ENCODE measurements at regions not wholly inside any gene's neighbourhood (a gene's known extent, or its start where the extent isn't known, plus 50 kb on each side); places are given as distances from the start of the nearest gene placed in this dataset.

DNA sequence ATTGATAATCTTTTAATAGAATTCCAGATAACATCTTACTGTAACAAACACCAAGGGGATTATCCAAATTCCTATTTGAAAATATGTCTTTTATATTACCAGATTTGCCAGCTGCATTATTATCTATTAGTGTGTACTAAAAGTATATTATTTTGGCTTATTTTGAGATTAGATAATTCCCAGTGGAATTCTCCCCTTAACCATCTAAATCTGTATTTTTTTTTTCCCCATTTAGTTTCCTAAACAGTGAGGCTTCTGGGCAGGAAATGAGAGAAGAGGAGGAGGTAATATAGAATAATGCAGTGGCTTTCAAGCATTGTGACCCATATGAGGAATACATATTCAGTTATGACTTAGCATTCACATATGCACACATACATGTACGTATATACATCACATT is 53.5 kb upstream of the ABL1 start:
- no peak overlapping the region for H3K4me3 ChIP-seq (ENCODE audit: low read length in 3 of 3)
- H3K27ac ChIP-seq (ENCODE audit: low read depth in 2 of 2, low read length in 2 of 2): peak overlapping the region; percentile 66 to 69
- H3K9ac ChIP-seq (ENCODE audit: low read length in 3 of 3): no peak overlapping the region
- TF ChIP-seq, protein P1, sequence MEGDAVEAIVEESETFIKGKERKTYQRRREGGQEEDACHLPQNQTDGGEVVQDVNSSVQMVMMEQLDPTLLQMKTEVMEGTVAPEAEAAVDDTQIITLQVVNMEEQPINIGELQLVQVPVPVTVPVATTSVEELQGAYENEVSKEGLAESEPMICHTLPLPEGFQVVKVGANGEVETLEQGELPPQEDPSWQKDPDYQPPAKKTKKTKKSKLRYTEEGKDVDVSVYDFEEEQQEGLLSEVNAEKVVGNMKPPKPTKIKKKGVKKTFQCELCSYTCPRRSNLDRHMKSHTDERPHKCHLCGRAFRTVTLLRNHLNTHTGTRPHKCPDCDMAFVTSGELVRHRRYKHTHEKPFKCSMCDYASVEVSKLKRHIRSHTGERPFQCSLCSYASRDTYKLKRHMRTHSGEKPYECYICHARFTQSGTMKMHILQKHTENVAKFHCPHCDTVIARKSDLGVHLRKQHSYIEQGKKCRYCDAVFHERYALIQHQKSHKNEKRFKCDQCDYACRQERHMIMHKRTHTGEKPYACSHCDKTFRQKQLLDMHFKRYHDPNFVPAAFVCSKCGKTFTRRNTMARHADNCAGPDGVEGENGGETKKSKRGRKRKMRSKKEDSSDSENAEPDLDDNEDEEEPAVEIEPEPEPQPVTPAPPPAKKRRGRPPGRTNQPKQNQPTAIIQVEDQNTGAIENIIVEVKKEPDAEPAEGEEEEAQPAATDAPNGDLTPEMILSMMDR (IDR thresholded peaks at IDR 0.05; ENCODE audit: borderline replicate concordance, extremely low read depth, insufficient read depth): no peak
- FAIRE-seq: no peak
- no peak for DNase-seq
- peaks cover 0 to 13% (median 12%) of the 10 kb centered on the region in 3 donors for H3K4me1 ChIP-seq (ENCODE audit: control insufficient read depth in 2 of 3, insufficient read depth in 2 of 3, low read depth in 1 of 3, low read length in 3 of 3)
- no peaks in the 10 kb centered on the region for H3K9me3 ChIP-seq (ENCODE audit: control insufficient read depth in 2 of 3, insufficient read depth in 1 of 3, low read length in 3 of 3)
- H3K27me3 ChIP-seq (ENCODE audit: control insufficient read depth, insufficient read depth, low read length): no peaks in the 10 kb centered on the region
- intact Hi-C loops (cut with DNase I): no loop called here
- H3K36me3 ChIP-seq (ENCODE audit: control insufficient read depth in 2 of 3, insufficient read depth in 3 of 3, low read length in 3 of 3): no peaks in the 10 kb centered on the region

DNA sequence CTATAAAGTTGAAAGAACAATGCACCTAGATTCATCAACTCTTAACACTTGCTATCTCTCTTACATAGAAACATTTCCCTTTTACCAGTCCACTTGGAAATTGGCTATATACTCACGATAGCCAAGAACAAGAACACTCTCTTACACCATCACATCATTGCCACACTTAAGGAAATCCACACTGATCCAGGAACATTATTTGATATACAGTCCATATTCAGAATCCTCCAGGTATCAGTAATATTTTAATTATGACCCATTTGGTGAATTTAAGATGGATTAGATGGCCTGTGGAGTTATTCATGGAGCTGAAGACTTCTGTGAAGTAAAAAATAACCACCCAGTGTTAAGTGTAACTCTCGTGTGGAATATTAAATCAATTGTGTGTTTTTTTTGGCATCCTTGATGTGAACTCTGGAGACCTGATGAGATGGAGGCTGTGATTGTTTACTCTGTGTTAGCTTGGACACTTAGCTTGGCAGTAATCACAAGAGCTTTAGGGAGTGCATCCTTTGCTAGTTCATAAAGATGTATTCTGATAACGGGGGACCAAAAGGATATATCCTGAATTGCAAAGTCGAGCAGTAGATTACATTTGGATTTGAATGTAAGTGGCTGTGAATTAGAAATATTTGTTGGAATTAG is 52.0 kb upstream of the ABL1 start:
- H3K36me3 ChIP-seq (ENCODE audit: control insufficient read depth in 2 of 3, insufficient read depth in 3 of 3, low read length in 3 of 3): no peaks in the 10 kb centered on the region
- DNase-seq: no peak
- no peak overlapping the region for H3K9ac ChIP-seq (ENCODE audit: low read length in 3 of 3)
- H3K4me3 ChIP-seq (ENCODE audit: low read length in 3 of 3): no peak overlapping the region
- H3K4me1 ChIP-seq (ENCODE audit: control insufficient read depth in 2 of 3, insufficient read depth in 2 of 3, low read depth in 1 of 3, low read length in 3 of 3): peaks cover 0 to 13% (median 12%) of the 10 kb centered on the region in 3 donors
- intact Hi-C loops (cut with DNase I): no loop called here
- TF ChIP-seq, protein P1 (IDR thresholded peaks at IDR 0.05; ENCODE audit: borderline replicate concordance, extremely low read depth, insufficient read depth): no peak
- H3K27ac ChIP-seq (ENCODE audit: low read depth in 2 of 2, low read length in 2 of 2): no peak overlapping the region
- no peak for FAIRE-seq
- H3K9me3 ChIP-seq (ENCODE audit: control insufficient read depth in 2 of 3, insufficient read depth in 1 of 3, low read length in 3 of 3): no peaks in the 10 kb centered on the region
- H3K27me3 ChIP-seq (ENCODE audit: control insufficient read depth, insufficient read depth, low read length): no peaks in the 10 kb centered on the region

DNA sequence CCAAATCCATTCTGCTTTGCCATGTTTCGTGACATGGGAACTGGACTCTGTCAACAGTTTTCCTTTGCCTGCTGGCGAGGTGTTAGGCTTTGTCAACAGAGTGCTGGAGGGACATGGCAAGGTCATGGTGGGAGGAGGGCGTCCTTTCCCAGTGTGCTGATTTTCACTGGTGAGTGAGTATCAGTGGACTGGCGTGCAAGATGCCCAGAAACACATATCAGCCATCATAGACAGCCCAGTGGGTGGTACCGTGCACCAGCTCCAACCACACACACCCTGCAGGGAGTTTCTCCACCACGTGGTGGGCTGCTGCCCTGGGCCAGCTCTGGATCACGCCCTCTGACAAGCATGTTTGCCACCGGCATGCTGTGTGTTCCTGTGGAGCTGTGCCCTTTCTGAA is 50.0 kb upstream of the ABL1 start:
- TF ChIP-seq, protein P1 (IDR thresholded peaks at IDR 0.05; ENCODE audit: borderline replicate concordance, extremely low read depth, insufficient read depth): no peak
- Histone ChIP-seq H3K9ac (ENCODE audit: low read length in 3 of 3) (no peak overlapping the region), H3K36me3 (ENCODE audit: control insufficient read depth in 2 of 3, insufficient read depth in 3 of 3, low read length in 3 of 3) (no peaks in the 10 kb centered on the region)

More for the DNA sequence above, 50.0 kb upstream of the ABL1 start:
- DNase-seq (no peak), FAIRE-seq (no peak)
- Histone ChIP-seq H3K4me1 (ENCODE audit: control insufficient read depth in 2 of 3, insufficient read depth in 2 of 3, low read depth in 1 of 3, low read length in 3 of 3) (peaks cover 0 to 17% (median 12%) of the 10 kb centered on the region in 3 donors), H3K4me3 (ENCODE audit: low read length in 3 of 3) (no peak overlapping the region), H3K27ac (ENCODE audit: low read depth in 2 of 2, low read length in 2 of 2) (no peak overlapping the region), H3K27me3 (ENCODE audit: control insufficient read depth, insufficient read depth, low read length) (no peaks in the 10 kb centered on the region), H3K9me3 (ENCODE audit: control insufficient read depth in 2 of 3, insufficient read depth in 1 of 3, low read length in 3 of 3) (peaks cover 0 to 9% (median 0%) of the 10 kb centered on the region in 3 donors)
- intact Hi-C loops (cut with DNase I): no loop called here

All from kidney (tissue), 13 donors.